T-helper 2 cell (primary cell): ENCODE measurements at regions not wholly inside any gene's neighbourhood (a gene's known extent, or its start where the extent isn't known, plus 50 kb on each side); places are given as distances from the start of the nearest gene placed in this dataset.
"Not testable (repeated sequence)": the region's sequence is repeated elsewhere in the genome, so short reads cannot be mapped to it uniquely, and the experiment has no call there.

Experiments
- DNase-seq, 5 experiments: peaks; one replicate each; pipeline versions ENCODE4 v3.0.0 to v3.0.0-alpha.2; 2012 to 2022

- DNase-seq: no peak
Observed at GRCh38 chr6:14874975-14875480, 370.8 kb upstream of the JARID2 start.

GRCh38 chr6:14875481-14876063 is 370.3 kb upstream of the JARID2 start:
- DNase-seq: peak in 1 of 5 experiments; percentile 89

- DNase-seq: peak in 2 of 5 experiments; percentile 41 to 91
Observed at GRCh38 chr6:14876778-14877613, 368.9 kb upstream of the JARID2 start.

GRCh38 chr6:14877758-14878157 is 368.1 kb upstream of the JARID2 start:
- peak in 1 of 5 experiments; percentile 11 for DNase-seq

- DNase-seq: no peak
Observed at GRCh38 chr6:14880052-14880451, 365.8 kb upstream of the JARID2 start.

GRCh38 chr6:14880677-14881076 is 365.2 kb upstream of the JARID2 start:
- DNase-seq: no peak

- no peak for DNase-seq
Observed at GRCh38 chr6:14881398-14881797, 364.5 kb upstream of the JARID2 start.

- DNase-seq: no peak
Observed at GRCh38 chr6:14882394-14883026, 363.4 kb upstream of the JARID2 start.

- DNase-seq: no peak
Observed at GRCh38 chr6:14883921-14884320, 361.9 kb upstream of the JARID2 start.

- DNase-seq: no peak
Observed at GRCh38 chr6:14885498-14885897, 360.4 kb upstream of the JARID2 start.

- DNase-seq: no peak
Observed at GRCh38 chr6:14887181-14887580, 358.7 kb upstream of the JARID2 start.

- DNase-seq: no peak
Observed at GRCh38 chr6:14887986-14888574, 357.8 kb upstream of the JARID2 start.

- no peak for DNase-seq
Observed at GRCh38 chr6:14888575-14889000, 357.3 kb upstream of the JARID2 start.

GRCh38 chr6:14889188-14889587 is 356.7 kb upstream of the JARID2 start:
- no peak for DNase-seq

- no peak for DNase-seq
Observed at GRCh38 chr6:14889611-14890593, 356.0 kb upstream of the JARID2 start.

- DNase-seq: not testable (repeated sequence)
Observed at GRCh38 chr6:14891820-14892375, 354.0 kb upstream of the JARID2 start.

GRCh38 chr6:14894105-14894504 is 351.8 kb upstream of the JARID2 start:
- no peak for DNase-seq

- DNase-seq: no peak
Observed at GRCh38 chr6:14896475-14896874, 349.4 kb upstream of the JARID2 start.

- DNase-seq: no peak
Observed at GRCh38 chr6:14897831-14898230, 348.0 kb upstream of the JARID2 start.

GRCh38 chr6:14899441-14899840 is 346.4 kb upstream of the JARID2 start:
- DNase-seq: not testable (repeated sequence)

GRCh38 chr6:14900919-14901318 is 344.9 kb upstream of the JARID2 start:
- DNase-seq: no peak
